ENCODE measurements at regions not wholly inside any gene's neighbourhood (a gene's known extent, or its start where the extent isn't known, plus 50 kb on each side); places are given as distances from the start of the nearest gene placed in this dataset.

DNA sequence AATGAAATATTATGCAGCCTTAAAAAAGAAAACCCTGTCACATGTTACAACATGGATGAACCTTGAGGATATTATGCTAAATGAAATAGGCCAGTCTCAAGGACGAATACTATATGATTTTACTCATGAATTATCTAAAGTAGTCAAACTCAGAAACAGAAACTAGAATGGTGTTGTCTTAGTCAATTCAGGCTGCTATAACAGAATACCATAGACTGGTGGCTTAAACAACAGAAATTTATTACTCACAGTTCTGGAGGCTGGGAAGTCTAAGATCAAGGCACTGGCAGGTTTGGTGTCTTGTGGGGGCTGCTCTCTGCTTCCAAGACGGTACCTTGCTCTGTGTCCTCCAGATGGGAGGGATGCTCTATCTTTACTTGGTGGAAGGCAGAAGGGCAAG lies 113.8 kb upstream of the DNAH14 start:
- peaks cover 5% of the 10 kb centered on the region; the same call in 1 of the 2 replicates for H3K27me3 ChIP-seq (ENCODE audit: insufficient read depth)
- no peak overlapping the region for H3K4me2 ChIP-seq
- H3K4me3 ChIP-seq (ENCODE audit: low read depth in 2 of 2, low read length in 1 of 2): no peak overlapping the region
- ChIA-PET POLR2A (no interaction called here), CTCF (no interaction called here)
- no peaks in the 10 kb centered on the region for H4K20me1 ChIP-seq (ENCODE audit: insufficient read depth)
- H3K27ac ChIP-seq (ENCODE audit: low read depth in 2 of 2, low read length in 1 of 2): no peak overlapping the region
- H2AFZ ChIP-seq (ENCODE audit: low read depth): no peak overlapping the region
- no peaks in the 10 kb centered on the region for H3K9me2 ChIP-seq
- H3K79me2 ChIP-seq (ENCODE audit: insufficient read depth): no peaks in the 10 kb centered on the region; the same call in 1 of the 2 replicates
- H3F3A ChIP-seq (replicated peaks; ENCODE audit: insufficient read depth): no peaks in the 10 kb centered on the region
- TF ChIP-seq, protein P1, sequence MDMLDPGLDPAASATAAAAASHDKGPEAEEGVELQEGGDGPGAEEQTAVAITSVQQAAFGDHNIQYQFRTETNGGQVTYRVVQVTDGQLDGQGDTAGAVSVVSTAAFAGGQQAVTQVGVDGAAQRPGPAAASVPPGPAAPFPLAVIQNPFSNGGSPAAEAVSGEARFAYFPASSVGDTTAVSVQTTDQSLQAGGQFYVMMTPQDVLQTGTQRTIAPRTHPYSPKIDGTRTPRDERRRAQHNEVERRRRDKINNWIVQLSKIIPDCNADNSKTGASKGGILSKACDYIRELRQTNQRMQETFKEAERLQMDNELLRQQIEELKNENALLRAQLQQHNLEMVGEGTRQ (IDR thresholded peaks at IDR 0.05; ENCODE audit: borderline replicate concordance, low read depth, low read length): no peak
- TF ChIP-seq GABPA (IDR thresholded peaks at IDR 0.05; ENCODE audit: low read depth) (no peak), POLR2AphosphoS5 (IDR thresholded peaks at IDR 0.05; ENCODE audit: low read depth, low read length) (no peak), FOXJ3 (CRISPR knock-in tag; IDR thresholded peaks at IDR 0.05) (no peak), EZH2phosphoT487 (IDR thresholded peaks at IDR 0.05; ENCODE audit: borderline replicate concordance, low read depth) (no peak), FOSL2 (IDR thresholded peaks at IDR 0.05; ENCODE audit: borderline replicate concordance, low read depth) (no peak), YY1 (IDR thresholded peaks at IDR 0.05; ENCODE audit: low read depth) (no peak), MEF2A (IDR thresholded peaks at IDR 0.05; ENCODE audit: borderline replicate concordance, low read depth) (no peak), RCOR1 (IDR thresholded peaks at IDR 0.05; ENCODE audit: low read length) (no peak), RAD21 (IDR thresholded peaks at IDR 0.05; ENCODE audit: low read length) (no peak), TAF1 (IDR thresholded peaks at IDR 0.05; ENCODE audit: borderline replicate concordance, low read depth, low read length) (no peak), GATA2 (CRISPR knock-in tag; IDR thresholded peaks at IDR 0.05) (no peak), FOXM1 (IDR thresholded peaks at IDR 0.05; ENCODE audit: low read depth) (no peak), SMC3 (IDR thresholded peaks at IDR 0.05; ENCODE audit: low read depth, low read length) (no peak), NFIC (IDR thresholded peaks at IDR 0.05; ENCODE audit: borderline replicate concordance) (no peak), TCF12 (IDR thresholded peaks at IDR 0.05) (no peak)
- TF ChIP-seq, protein P2, sequence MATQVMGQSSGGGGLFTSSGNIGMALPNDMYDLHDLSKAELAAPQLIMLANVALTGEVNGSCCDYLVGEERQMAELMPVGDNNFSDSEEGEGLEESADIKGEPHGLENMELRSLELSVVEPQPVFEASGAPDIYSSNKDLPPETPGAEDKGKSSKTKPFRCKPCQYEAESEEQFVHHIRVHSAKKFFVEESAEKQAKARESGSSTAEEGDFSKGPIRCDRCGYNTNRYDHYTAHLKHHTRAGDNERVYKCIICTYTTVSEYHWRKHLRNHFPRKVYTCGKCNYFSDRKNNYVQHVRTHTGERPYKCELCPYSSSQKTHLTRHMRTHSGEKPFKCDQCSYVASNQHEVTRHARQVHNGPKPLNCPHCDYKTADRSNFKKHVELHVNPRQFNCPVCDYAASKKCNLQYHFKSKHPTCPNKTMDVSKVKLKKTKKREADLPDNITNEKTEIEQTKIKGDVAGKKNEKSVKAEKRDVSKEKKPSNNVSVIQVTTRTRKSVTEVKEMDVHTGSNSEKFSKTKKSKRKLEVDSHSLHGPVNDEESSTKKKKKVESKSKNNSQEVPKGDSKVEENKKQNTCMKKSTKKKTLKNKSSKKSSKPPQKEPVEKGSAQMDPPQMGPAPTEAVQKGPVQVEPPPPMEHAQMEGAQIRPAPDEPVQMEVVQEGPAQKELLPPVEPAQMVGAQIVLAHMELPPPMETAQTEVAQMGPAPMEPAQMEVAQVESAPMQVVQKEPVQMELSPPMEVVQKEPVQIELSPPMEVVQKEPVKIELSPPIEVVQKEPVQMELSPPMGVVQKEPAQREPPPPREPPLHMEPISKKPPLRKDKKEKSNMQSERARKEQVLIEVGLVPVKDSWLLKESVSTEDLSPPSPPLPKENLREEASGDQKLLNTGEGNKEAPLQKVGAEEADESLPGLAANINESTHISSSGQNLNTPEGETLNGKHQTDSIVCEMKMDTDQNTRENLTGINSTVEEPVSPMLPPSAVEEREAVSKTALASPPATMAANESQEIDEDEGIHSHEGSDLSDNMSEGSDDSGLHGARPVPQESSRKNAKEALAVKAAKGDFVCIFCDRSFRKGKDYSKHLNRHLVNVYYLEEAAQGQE (IDR thresholded peaks at IDR 0.05; ENCODE audit: low read depth, low read length): no peak
- TF ChIP-seq, protein P3, sequence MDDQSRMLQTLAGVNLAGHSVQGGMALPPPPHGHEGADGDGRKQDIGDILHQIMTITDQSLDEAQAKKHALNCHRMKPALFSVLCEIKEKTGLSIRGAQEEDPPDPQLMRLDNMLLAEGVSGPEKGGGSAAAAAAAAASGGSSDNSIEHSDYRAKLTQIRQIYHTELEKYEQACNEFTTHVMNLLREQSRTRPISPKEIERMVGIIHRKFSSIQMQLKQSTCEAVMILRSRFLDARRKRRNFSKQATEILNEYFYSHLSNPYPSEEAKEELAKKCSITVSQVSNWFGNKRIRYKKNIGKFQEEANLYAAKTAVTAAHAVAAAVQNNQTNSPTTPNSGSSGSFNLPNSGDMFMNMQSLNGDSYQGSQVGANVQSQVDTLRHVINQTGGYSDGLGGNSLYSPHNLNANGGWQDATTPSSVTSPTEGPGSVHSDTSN (IDR thresholded peaks at IDR 0.05): no peak
- TF ChIP-seq, protein P4, sequence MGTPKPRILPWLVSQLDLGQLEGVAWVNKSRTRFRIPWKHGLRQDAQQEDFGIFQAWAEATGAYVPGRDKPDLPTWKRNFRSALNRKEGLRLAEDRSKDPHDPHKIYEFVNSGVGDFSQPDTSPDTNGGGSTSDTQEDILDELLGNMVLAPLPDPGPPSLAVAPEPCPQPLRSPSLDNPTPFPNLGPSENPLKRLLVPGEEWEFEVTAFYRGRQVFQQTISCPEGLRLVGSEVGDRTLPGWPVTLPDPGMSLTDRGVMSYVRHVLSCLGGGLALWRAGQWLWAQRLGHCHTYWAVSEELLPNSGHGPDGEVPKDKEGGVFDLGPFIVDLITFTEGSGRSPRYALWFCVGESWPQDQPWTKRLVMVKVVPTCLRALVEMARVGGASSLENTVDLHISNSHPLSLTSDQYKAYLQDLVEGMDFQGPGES (IDR thresholded peaks at IDR 0.05; ENCODE audit: low read depth, low read length): no peak
- TF ChIP-seq, protein P5, sequence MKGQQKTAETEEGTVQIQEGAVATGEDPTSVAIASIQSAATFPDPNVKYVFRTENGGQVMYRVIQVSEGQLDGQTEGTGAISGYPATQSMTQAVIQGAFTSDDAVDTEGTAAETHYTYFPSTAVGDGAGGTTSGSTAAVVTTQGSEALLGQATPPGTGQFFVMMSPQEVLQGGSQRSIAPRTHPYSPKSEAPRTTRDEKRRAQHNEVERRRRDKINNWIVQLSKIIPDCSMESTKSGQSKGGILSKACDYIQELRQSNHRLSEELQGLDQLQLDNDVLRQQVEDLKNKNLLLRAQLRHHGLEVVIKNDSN (IDR thresholded peaks at IDR 0.05; ENCODE audit: borderline replicate concordance, low read depth): no peak
- no peaks in the 10 kb centered on the region for H3K9me3 ChIP-seq
- H3K9ac ChIP-seq: no peak overlapping the region
- no peaks in the 10 kb centered on the region for H3K36me3 ChIP-seq (replicated peaks in 1 of 2; ENCODE audit: control insufficient read depth in 1 of 2, insufficient read depth in 2 of 2, low read length in 1 of 2)
- no peak for DNase-seq
- 30% methylated on average over 2 of the region's 2 CpGs for WGBS (ENCODE audit: low lambda C conversion rate)
- H3K4me1 ChIP-seq (ENCODE audit: control insufficient read depth in 1 of 2, insufficient read depth in 2 of 2, low read depth in 1 of 2, low read length in 1 of 2): no peaks in the 10 kb centered on the region

Data from SK-N-SH (cell line).